GM18519 (cell line): ENCODE measurements at regions not wholly inside any gene's neighbourhood (a gene's known extent, or its start where the extent isn't known, plus 50 kb on each side); places are given as distances from the start of the nearest gene placed in this dataset.
"Not testable (repeated sequence)": the region's sequence is repeated elsewhere in the genome, so short reads cannot be mapped to it uniquely, and the experiment has no call there.

Experiments used
- ATAC-seq: cut with Tn5 transposase; IDR thresholded peaks from one replicate; pipeline ENCODE4 v1.9.1; 2021; ENCODE audit warnings: mild to moderate bottlenecking, moderate library complexity; ENCODE audit not compliant: unreplicated experiment, low FRiP score

GRCh38 chr14:40074169-40074568 is 641.9 kb upstream of the FBXO33 start:
- ATAC-seq: no peak

GRCh38 chr14:40072175-40072574 is 639.9 kb upstream of the FBXO33 start:
- no peak for ATAC-seq

DNA sequence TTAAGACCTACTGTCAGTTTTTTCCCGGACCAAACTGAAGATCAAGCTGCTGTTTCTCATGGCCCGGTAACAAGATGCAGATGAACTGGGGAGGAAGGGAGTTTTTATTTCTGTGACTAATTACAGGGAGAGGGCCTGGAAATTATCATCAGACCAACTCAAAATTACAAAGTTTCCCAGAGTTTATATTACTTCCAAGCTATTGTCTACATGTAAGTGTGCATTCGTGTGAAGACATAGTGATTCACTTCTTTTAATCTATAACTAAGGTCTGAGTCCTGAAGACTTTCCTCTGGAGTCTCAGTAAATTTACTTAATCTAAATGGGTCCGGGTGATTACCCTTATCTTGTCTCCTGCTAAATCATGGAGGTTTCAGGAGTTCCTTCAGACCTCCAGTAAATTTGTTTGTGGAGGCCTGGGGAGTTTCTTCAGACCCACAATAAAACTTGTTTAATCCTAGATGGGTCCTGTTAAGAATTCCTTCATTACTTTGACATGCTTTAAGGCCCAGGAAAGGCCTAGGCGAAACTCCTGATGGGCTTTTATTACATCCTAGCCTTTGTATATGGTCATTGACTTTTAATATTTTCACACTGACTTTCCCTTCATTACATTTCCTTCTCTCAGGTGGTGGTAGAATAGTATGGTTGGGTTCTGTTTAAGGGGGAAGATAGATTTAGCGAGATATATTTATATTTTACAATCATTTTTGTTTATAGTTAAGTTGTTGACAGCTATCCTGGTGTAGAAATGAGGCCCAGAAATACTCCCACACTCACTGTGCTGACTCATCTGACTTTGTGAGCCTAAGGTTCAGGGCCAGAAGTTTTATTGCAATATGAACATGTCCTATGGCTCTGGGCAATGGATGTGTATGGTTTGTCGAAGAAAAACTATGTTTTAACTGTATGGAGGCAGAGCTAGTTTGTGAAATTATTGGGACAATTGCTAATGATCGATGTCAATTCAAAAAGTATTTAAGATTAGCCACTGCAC is 627.0 kb upstream of the FBXO33 start:
- no peak for ATAC-seq

DNA sequence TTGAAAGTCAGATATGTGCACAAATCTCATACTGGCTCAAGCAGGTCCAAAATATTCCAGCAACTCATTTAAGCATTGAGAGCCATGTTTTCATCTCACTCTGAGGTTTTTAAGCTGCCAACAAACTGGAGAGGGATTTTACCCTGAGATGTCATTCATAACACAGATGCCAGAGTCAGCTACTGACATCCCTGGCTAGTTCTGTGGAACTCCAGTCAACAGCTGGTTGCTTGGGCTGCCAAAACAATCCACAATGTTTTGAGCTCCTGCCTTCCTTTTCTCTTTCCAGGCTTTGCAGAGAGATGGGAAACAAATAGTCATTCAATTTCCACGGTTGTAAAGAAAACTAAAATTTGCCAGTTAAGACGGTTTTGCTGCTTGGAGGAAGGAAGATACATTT is 621.2 kb upstream of the FBXO33 start:
- no peak for ATAC-seq

DNA sequence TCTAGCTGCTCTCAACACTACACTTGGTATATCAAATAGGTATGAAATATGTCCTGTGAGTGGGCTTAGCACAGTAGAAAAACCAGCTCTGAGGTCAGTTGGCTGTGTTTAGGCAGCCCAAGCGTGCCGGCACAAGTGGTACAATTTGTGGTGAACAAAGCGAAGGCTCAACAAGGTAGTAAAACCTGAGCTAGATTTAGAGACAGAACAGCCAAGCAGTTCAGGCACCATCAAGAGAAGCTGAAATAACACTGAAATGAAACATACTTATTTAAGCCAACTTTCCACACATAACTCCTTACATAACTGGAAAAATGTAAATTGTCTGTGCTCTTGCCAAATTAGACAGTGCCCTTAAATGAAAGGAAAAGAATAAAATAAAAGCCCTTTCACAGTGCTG is 596.8 kb upstream of the FBXO33 start:
- ATAC-seq: no peak

DNA sequence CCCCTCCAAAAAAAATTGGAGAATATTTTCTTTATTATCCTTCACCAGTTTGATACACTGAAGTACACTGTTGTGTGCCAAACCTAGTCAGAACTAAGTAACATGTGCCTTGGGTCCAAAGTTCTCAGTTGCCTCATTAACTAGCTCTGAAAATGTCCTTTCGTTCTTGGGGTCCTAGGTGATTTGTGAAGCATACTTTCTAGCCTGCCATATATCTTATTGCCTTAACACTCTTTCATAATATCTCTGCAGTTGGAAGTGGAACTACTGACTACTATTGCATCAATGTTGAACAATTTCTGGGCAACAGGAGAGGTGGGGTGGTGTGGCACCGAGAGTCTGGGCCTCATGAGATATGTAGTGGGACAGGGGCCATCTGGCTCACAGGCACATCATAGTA is 592.9 kb upstream of the FBXO33 start:
- no peak for ATAC-seq

GRCh38 chr14:40010961-40011360 is 578.7 kb upstream of the FBXO33 start:
- ATAC-seq: no peak

GRCh38 chr14:40009771-40010170 is 577.5 kb upstream of the FBXO33 start:
- no peak for ATAC-seq

- ATAC-seq: not testable (repeated sequence)
Measured at GRCh38 chr14:40008345-40008744, 576.1 kb upstream of the FBXO33 start.

GRCh38 chr14:40004871-40005500 is 572.8 kb upstream of the FBXO33 start:
- ATAC-seq: no peak

- ATAC-seq: no peak
Measured at GRCh38 chr14:40003773-40004172, 571.5 kb upstream of the FBXO33 start.

DNA sequence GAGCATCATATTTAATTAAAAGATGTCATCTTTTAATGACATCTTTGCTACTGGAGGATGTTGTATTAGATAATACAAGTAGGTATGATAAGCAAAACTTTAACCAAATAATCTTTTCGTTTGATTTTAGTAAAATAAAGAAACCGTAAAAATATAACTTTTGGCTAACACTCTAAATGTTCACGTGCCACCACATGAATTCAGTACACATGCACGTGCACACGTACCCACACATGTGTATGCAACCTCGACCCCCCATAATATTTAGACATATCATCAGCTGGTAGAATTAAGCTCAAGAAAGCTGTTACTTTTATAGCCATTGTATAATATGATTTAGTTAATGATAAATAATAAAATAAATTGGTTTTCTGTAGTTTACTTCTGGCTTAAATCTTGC is 566.6 kb upstream of the FBXO33 start:
- ATAC-seq: no peak

DNA sequence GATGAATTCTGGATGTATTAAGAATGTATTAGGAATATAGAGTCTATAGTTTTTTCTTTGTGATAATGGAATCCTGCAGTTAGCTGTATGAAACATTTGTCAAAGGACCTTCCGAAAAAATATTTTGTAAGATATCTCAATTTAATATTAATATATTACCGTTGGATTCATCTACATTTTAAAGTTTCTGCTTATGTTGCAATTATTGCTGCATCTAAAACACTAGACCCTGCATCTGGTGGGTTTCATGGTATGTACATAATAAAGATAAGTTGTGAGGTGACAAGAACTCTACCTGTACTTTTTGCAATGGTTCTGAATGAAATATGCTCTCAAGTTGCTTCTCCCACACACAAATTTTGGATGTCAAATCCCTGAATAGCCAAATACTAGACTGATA is 565.9 kb upstream of the FBXO33 start:
- ATAC-seq: no peak

GRCh38 chr14:39991041-39991440 is 558.8 kb upstream of the FBXO33 start:
- no peak for ATAC-seq

DNA sequence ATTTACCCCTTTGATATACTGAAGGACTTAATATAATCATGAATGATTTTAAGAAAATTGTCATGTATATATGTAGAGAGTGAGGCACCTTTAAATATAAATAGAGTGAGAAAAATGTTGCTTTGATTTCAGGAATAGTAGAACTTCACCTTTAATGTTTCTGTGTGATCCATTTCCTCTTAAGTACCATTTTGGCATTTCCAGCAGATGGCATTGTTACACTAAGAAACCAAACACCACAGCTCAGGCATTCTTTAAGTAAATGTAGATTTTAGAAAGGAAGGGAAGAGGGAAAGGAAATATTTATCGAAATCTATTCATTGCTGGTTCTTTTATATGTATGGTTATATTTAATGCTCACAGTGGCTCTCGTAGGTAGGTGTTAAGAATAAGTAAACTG is 556.7 kb upstream of the FBXO33 start:
- ATAC-seq: no peak

DNA sequence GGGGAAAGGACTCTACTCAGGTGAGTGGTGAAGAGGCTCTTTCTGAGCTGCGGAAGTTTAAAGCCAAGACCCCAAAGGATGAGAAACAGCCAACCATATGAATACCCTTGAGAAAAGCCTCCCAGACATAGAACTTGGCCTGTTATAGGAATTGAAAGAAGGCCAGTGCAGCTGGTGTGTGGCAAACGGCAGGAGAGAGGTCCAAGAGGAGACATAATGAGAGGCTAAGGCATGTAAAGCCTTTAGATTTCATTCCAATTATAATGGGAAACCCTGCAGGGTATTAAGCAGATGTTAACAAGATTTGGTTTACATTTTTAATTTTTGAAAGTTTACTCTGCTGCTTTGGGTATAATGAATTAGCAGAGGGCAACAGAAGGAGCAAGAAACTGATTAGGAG is 552.1 kb upstream of the FBXO33 start:
- no peak for ATAC-seq

DNA sequence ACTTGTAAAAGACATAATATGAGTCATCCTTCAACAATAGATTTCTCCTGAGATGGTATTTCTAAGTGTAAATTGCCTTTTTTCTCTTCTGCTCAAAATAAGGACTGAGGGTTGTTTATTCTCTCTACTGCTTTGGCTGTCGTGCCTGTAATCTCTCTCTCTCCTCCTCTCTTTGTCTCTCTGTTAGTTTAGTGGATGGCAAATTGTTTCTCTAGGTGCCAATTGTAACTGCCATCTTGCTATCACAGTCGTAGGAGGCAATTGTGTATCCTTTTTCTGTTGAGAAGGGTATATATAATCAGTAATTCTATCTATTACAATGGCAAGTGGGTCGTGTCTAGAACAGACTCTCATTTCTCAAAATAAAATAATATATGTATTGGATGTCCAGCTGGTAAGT is 545.0 kb upstream of the FBXO33 start:
- ATAC-seq: no peak

- peak; percentile 55 for ATAC-seq
Measured at GRCh38 chr14:39974036-39974435, 541.8 kb upstream of the FBXO33 start.

GRCh38 chr14:39972704-39973103 is 540.5 kb upstream of the FBXO33 start:
- no peak for ATAC-seq

- ATAC-seq: no peak
Measured at GRCh38 chr14:39967885-39968284, 535.7 kb upstream of the FBXO33 start.

- ATAC-seq: no peak
Measured at GRCh38 chr14:39957987-39958386, 525.8 kb upstream of the FBXO33 start.

- ATAC-seq: no peak
Measured at GRCh38 chr14:39957290-39957689, 525.1 kb upstream of the FBXO33 start.
